ENCODE measurements at regions not wholly inside any gene's neighbourhood (a gene's known extent, or its start where the extent isn't known, plus 50 kb on each side); places are given as distances from the start of the nearest gene placed in this dataset.

DNA sequence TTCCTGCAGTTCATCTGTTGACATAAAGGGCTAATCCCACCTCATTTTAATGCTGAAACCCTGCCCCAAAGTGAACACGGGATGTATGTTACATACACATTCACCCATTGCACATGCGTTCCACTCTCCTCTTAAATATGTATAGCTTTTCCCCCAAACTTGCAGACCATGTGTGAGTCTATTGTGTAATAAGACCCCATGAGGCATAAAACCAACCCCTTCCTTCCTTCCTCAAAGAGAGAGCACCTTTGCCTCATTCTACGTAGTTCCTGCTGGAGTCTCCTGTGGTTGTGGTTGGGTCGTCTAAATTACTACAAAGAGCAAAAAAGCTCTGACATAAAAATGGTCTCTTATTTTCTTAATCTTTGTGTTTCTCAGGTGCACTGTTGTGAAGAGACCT is 345.7 kb upstream of the KLF6 start:
- peak; percentile 39 for DNase-seq

DNA sequence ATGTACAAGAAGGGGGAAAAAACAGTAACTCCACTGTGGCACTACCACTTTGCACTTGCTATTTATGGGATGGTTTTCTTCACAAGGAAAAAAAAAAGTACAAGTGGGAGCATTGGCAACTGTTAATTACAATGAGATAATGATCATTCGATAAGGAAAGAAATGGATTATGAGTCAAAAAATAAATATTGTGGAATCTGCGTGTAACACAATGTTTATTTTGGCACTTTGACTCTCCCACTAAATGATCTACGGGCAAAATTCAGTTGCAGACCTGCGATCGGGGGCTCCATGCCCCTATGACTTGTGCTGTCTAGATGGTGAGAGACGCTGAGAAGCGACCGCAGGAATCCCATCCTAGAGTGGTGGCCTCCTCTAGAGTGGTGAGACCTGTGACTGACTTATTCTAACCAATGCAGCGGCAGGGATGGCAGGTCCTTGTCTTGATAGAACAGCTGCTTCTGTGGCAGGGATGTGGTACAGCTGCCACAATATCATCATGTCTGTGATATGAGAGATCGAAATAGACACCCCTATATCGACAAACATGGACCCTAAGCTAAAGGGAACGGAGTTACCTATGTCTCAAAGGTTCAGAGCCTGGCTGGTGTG is 345.0 kb upstream of the KLF6 start:
- DNase-seq = no peak

DNA sequence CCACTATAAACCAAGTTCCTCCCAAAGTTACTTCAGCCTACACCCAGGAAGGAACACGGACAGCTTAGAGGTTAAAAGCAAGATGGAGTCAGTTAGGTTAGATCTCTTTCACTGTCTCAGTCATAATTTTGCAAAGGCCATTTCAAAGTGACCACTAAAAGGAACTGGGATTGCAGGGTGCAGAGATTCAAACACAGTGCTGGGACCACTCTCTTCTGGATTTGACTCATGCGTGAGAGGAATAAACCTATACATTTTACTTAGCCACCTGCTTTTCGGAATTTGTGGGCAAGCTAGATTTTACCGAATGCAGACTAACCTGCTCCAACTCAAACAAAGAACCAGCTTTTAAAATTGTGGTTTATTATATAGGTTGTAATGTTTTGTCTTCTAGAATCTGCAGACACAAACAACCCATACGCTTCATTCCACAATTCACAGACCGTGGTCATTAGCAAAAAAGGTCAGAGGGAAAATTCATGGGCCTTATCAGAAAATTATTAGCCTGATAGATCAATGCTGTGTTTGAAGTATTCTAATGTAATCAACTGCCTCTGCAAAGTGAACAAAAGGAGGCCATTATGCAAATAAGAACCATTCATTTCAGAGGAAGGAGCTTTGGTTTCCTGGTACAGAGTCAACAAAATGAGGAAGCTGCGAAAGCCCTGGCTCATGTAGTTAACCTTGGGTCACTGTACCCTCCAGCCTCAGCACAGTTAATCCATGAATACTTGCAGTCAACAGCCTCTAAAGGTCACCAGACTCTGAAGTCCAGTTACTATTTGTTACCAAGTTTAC is 342.7 kb upstream of the KLF6 start:
- peak; percentile 55 for DNase-seq

DNA sequence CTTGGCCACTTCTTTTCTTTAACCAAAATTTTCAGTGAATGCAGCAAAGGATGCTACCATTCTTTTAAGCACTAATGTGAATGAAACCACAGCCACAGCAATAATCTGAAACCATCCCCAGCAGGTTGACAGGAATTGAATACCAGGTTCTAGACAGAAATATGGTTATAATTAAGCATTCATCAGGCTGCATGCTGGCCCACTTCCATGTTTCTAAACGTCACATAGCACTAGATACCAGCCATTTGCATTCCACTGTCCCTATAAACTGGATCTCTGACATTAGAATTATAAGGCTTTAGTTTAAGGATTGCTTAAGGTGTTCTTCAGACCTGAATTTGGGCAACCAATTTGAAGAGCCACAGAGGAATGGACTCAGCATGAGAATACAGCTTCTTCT is 340.8 kb upstream of the KLF6 start:
- no peak for DNase-seq

DNA sequence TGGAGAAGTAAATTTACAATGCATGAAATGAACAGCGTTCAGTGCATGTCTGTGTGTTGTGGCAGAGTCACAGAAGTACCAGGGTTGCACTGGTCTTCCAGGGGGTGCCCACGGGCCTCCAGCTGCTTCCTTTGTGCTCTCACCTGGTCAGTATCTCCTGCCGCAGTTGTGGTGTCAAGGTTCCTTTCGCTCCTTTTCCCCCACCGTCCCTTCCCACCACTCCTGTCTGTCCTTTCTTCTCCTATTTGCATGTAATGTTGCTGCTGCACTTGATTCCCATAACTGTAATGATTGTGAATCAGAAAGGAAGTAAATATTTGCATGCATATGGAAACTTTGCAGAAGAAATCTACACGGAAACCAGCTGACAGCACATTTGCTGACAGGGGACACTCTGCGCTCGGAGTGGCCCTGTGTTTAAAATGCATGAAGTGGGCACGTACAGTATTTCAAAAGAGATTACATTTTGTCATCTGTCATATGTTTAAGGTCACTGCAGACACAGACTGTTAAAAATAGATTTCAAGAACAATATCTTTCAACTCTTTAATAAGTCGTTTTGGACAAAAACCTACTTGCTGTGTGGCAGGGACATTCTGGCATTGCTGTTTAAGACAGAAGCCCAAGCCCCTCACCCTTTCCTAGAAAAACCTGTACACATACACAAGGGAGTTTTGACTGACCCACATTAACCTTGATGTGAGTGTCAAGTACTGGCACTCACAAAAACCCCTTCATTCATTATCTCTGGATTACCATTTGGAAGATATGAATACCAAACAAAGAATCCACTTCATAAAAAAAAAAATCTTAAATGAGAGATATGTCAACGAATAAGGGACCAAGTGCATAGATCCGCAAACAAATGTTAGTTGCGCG is 336.7 kb upstream of the KLF6 start:
- peak; percentile 41 for DNase-seq

DNA sequence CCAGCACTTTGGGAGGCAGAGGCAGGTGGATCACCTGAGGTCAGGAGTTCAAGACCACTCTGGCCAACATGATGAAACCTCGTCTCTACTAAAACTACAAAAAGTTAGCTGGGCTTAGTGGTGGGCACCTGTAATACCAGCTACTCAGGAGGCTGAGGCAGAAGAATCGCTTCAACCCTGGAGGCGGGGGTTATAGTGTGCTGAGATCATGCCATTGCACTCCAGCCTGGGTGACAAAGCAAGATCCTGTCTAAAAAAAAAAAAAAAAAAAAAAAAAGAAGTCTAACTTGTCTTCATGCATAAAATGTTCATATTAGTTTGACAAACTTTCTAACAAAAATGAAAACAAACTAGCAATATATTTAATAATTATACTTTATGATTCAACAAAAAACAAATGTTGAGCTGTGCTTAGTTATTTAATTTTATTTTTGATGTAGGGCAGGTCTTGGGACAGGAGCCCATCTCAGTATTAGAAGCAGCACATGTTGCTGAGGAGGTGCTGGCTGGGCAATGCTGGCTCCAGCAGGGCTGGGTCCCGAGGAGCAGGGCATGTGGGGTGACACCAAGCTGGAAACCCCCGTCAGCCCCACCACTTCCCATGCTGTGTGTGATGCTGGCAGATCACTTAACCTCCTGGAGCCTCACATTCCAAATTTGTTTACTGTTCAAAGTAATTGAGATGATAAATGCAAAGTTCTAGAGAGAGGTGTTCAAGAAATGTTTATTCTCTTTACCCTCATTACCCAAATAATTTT is 335.3 kb upstream of the KLF6 start:
- DNase-seq = peak; percentile 61

DNA sequence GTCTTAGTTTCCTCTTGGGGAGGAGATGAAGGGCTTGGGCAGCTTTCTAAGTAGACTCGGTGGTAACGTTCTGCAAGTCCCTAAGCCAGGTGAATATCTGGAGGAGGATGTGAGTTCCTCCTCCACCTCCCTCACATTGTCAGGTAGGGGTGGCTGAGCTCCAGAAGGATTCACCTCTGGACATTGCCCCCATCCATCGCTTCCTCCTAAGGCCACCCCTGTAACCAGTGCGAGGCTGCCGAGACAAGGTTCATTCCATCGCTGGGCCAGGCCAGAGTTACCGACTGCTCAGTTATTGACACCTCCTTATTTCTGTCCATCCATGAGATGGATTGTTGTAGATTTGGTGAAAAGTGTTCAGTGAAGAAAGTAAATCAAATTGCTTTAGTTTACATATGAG is 334.1 kb upstream of the KLF6 start:
- no peak for DNase-seq

DNA sequence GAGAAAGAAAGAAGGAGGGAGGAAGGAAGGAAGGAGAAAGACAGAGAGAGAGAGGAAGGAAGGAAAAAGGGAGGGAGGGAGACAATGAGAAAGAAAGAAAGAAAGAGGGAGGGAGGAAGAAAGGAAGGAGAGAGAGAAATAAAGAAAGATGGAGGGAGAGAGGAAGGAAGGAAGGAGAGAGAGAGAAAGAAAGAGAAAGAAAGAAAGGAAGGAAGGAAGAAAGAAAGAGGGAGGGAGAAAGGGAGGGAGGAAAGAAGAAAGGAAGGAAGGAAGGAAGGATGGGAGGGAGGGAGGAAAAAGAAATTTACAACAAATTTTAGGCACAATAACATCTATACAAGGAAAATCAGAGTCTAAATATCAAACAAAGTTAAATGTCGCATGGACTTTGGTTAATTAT is 332.6 kb upstream of the KLF6 start:
- no peak for DNase-seq

DNA sequence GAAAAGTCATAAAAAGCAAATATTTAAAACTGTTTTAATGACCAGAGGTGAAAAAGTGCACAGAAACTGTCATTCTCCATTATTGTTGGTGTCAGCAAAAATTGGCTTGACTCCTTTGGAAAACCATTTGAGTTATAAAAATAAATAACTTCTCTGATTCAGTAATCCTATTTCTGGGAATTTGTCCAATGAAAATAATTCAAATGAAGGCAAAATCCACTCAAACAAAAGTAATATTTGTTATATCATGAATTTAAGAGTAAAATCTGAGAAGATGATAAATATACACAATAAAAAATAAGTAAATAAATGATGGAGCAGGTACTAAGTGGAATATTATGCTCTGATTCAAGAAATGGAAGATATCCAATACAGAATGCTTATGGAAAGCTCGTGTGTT is 326.6 kb upstream of the KLF6 start:
- DNase-seq = no peak

DNA sequence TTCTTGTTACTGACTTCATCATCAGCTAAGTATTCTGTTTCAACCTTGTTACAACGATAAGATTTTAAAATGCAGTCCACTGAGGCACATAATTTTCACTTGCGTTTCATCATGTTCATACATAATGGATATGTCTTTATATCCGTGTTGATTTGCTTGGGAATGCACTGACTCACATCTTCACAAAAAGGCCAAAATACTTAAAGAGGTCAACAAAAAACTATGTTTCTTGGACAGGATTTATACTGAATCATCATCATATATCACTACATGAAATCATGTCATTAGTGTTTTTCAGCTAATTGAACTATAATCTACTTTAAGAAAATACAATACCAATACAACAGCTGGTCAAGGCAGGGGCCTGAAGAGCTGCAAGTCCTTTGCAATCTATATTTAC is 324.5 kb upstream of the KLF6 start:
- no peak for DNase-seq

DNA sequence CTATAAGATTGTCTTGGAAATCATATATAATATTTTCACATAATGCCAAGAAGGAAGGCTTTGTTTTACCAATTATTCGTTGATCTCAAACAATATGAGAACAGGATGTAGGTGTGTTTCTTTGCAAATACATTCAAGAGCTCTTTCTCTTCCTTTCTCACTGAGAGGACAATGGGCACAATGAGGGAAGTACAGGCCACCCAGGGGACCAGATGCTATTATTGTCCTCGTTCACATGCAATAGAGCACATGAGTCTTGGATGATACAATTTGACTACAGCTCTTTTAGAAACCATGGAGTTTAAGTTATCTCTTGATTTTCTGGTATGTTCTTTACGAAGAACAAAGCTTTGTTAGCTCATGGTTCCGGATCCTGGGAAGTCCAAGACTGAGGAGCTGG is 323.7 kb upstream of the KLF6 start:
- DNase-seq = no peak

DNA sequence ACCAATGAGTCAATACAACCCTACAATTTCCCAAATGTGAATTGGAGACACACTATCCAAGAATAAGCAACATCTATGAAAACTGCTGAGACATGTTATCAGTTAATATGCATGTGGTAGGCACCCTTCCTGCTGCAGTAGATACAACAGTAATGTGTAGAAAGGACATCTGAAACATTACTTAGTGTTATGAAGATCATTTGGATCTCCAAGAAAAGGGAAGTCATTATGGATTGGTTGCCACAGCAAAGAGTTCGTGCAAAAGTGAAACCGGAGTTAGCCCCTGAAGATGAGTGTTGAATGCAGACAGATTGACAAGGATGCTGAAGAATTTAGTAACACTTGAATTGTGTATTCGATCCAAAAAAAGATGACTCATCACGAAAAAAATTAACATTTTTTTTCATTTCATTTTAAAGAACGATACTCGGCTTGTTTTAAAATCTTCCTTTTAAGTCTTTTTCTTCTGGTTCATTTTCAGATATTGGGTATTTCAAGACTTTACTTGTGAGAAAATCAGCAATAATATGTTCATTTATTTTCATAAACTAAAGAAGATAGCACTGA is 322.4 kb upstream of the KLF6 start:
- DNase-seq = no peak

DNA sequence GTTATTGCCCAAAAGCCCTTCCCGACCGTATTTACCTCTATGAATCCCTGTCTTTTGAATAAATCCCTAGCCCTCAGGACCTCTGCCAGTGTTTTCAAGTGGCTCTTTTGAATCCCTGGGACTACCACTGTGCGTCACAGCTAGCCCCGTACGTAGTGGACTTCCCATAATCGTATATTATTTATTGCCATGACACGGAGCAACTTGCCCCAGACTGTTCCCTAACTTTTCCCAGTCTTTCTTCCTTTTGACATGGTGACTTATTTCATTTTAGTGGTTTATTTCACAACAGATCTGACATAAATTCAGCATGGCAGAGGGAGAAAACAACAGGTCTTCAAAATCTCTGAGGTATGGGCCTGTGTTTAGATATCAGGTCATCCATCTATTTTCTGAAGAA is 318.6 kb upstream of the KLF6 start:
- DNase-seq = no peak

DNA sequence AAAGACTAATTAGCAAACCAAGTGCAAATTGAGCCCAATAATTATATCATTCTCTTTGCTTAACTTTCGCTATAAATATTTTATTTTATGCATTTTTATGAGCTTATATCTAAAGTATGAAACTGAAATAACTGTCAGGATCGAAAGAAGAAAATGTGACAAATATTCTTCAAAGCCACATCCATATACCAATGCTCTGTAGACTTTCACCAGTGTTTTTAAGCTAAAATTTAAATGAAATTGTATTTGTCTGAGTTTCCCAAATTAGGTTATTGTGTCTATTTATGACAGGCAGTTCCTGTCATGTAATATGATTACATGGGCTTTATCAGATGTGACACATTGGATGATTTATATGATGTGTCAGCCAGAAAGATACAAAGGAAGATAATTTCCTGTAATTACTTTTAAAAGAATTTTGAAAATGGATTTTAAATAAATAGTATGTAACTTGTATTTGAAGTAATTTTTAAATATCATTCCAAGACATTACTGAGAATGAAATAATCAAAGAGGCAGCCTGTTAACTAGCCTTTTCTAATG is 317.9 kb upstream of the KLF6 start:
- DNase-seq = no peak

DNA sequence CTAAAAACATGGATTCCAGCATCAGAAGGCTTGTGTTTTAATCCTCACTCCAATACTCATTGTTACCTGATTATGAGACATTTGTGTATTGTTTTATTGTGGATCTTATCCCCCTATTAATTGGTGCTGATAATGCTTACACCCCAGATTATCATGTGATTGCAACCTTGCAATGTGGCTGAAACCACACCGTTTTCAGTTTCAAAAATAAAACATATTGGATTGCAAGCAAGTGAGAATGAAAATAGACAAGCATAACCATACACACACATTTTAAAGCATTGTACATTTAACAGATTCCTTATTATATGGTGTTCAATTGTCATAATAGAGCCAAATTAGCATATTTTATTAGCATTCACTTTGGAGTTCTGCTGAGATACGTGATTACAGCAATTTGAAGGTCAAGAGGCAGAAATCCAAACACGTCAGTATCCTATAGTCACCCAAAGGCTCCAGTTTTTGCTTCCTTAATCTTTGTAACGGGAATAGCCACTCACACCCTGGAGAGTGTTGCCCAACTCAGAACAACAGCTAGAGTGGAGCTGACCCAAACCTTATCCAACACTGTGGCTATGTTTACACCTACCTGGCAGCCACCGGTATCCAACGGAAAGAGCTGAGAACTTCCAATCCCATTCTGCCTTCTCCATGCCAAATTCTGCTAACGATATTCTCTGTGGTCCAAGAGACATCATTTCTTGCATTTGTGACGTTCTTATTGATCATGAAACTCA is 317.1 kb upstream of the KLF6 start:
- DNase-seq = no peak

DNA sequence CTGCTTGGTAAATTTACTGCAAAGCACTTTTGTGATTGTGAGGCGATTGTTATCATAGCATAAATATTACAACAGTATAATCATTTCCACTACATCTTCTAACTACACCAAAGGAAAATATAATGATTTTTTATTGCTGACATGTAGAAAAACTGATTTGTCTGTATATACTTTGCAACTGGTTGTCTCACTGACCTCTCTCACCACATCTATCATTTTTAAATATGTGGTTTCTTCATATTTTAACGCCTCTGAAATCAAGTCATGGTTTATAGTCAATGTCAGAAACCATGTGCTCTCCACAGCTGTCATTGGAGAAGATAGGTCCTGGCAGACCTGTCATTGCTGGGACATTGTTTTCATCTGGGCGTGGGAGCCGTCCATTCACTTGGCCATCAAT is 315.4 kb upstream of the KLF6 start:
- no peak for DNase-seq

DNA sequence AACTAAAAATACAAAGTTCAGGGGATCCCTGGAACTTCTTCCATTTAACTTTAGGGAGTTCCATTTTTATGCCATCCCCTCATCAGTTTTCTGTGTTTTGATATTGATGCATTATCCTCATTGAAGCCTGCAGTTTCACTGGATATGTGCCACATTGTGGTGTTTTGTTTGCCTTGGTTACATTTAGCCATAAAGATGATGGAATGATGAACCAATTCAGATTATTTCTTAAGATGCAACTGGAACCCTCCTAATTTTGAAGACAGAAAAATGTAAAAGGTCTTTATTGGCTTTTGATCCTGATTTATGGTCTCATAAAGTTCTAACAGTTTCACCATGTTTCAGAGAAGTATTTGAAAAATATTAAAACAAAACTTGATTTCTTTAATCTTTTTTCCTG is 314.2 kb upstream of the KLF6 start:
- DNase-seq = no peak

DNA sequence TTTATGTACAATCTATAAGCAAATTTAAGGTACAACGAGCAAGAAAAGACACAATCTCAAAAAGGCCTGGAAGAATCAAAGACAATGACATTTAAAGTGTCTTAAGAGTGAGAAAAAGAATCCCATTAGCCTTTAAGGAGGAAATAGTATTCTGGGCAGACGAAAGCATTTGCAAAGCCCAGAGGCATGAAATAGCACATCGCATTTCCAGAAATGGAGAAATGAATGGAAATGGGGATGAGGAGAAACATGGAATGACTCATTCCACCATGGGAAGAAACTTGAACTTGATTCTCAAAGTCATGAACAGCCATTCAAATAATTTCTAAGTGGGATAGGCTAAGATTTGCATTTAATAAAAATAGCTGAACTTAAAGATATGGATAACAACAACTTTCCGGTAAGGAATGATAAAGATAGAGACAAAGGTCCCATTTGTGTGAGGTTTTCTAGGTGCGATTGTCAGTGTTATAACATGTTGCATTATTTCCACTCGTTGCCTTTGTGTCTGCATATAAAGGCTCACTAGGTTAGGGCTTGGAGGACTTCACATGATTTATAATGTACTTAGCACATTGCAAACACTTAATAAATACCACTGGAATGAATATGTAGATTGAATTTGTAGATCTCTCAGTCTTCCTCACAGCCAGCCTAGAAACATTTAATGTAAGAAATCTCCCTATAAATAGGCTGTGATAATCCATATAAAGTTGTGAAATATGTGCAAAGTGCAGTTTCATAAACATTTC is 310.3 kb upstream of the KLF6 start:
- no peak for DNase-seq

DNA sequence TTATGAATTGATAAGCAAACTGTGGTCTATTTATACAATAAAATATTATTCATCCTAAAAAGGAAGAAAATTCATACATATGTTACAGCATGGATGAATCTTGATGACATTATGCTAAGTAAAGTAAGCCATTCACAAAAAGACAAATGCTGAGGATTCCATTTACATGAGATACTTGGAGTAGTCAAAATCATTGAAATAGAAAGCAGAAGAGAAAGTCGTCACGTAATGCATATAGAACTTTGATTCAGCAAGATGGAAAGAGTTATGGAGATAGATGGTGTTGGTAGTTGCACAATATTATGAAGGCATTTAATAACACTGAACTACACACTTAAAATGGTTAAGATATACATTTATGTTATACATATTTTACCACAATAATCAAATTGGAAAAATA is 309.7 kb upstream of the KLF6 start:
- DNase-seq = no peak

DNA sequence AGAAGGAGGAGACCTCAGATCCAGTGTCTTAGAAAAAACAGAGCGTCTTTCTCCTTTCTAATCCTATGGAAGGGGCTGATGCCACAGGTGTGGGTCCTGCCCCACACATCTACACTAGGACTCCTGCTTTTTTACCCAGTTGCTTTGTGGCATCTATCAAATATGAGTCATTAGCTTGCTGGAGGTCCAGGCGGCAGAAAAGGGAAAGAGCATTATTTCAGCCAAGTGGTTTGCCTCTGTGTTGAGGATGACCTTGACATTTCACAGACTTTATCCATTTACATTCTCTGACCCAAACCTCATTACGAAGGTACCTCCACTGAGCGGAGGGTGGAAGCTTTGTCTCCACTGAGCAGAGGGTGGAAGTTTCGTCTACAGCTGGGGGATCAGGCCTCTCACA is 308.4 kb upstream of the KLF6 start:
- no peak for DNase-seq
